ENCODE measurements at regions not wholly inside any gene's neighbourhood (a gene's known extent, or its start where the extent isn't known, plus 50 kb on each side); places are given as distances from the start of the nearest gene placed in this dataset.
A peak's percentile ranks its signal among the peaks of the same experiment; 100 is the strongest.

DNA sequence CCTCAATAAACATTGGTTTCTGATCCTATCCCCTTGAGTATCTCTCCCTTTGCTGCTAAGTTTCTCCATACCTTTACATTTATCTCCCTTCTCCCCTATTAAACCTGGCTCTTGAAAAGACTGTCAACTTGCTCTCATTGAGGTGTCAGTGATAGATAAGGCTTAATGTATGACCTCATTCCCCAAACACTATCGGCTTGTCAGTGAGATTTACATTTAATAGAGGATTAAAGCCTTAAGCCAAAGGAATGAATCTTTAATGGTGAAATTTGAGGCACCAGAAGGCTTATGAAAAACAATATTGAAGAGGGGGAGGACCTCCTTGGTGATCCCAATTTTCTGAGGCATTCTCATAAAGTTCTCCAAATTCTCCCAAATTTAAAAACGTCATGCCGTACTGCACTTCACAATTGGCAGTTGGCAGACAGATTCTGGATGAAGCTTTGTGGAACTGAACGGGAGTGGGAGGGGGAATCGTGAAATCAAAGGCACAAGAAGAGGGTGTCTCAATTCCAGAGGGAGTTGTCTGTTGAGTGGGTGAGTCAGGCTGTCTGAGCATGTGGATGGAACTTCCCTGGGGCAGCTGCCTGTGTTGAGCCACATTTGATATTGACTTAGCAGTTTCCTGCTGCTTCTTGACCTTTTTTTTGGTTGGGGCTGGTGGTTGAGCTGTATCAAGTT lies 478.8 kb downstream of the NPIPA7 start:
- 24 to 41% methylated on average over 5 of the region's 5 CpGs for WGBS, 2 donors
- Histone ChIP-seq H3K36me3 (no peaks in the 10 kb centered on the region), H3K4me3 (replicated peaks in 1 of 3) (no peak overlapping the region), H3K9me3 (no peaks in the 10 kb centered on the region), H3K4me1 (no peaks in the 10 kb centered on the region), H3K27ac (no peak overlapping the region), H3K27me3 (no peaks in the 10 kb centered on the region)
- TF ChIP-seq POLR2A (IDR thresholded peaks at IDR 0.05): no peak
- TF ChIP-seq, protein P1, sequence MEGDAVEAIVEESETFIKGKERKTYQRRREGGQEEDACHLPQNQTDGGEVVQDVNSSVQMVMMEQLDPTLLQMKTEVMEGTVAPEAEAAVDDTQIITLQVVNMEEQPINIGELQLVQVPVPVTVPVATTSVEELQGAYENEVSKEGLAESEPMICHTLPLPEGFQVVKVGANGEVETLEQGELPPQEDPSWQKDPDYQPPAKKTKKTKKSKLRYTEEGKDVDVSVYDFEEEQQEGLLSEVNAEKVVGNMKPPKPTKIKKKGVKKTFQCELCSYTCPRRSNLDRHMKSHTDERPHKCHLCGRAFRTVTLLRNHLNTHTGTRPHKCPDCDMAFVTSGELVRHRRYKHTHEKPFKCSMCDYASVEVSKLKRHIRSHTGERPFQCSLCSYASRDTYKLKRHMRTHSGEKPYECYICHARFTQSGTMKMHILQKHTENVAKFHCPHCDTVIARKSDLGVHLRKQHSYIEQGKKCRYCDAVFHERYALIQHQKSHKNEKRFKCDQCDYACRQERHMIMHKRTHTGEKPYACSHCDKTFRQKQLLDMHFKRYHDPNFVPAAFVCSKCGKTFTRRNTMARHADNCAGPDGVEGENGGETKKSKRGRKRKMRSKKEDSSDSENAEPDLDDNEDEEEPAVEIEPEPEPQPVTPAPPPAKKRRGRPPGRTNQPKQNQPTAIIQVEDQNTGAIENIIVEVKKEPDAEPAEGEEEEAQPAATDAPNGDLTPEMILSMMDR (IDR thresholded peaks at IDR 0.05): no peak
- intact Hi-C loops (cut with DNase I): no loop called here
- DNase-seq: no peak

- intact Hi-C loops (cut with DNase I): no loop called here
- no peak overlapping the region for H3K27ac ChIP-seq
- DNase-seq: peak; percentile 31 to 43
- no peaks in the 10 kb centered on the region for H3K4me1 ChIP-seq
- TF ChIP-seq POLR2A (IDR thresholded peaks at IDR 0.05): no peak
- TF ChIP-seq, protein P1 (IDR thresholded peaks at IDR 0.05): peak in 4 of 6 experiments; percentile 34 to 64 (median 51)
- no peaks in the 10 kb centered on the region for H3K9me3 ChIP-seq
- 18 to 21% methylated on average over 7 of the region's 7 CpGs for WGBS, 2 donors
- no peak overlapping the region for H3K4me3 ChIP-seq (replicated peaks in 1 of 3)
- no peaks in the 10 kb centered on the region for H3K36me3 ChIP-seq
- H3K27me3 ChIP-seq: no peaks in the 10 kb centered on the region
These were observed 482.6 kb downstream of the NPIPA7 start for GRCh38 chr16:16861546-16861945.

GRCh38 chr16:16863672-16864071 lies 484.7 kb downstream of the NPIPA7 start:
- intact Hi-C loops (cut with DNase I): no loop called here
- Histone ChIP-seq H3K27me3 (no peaks in the 10 kb centered on the region), H3K4me3 (replicated peaks in 1 of 3) (no peak overlapping the region), H3K9me3 (no peaks in the 10 kb centered on the region), H3K36me3 (no peaks in the 10 kb centered on the region), H3K4me1 (no peaks in the 10 kb centered on the region), H3K27ac (no peak overlapping the region)
- TF ChIP-seq, protein P1 (IDR thresholded peaks at IDR 0.05): no peak
- TF ChIP-seq POLR2A (IDR thresholded peaks at IDR 0.05): no peak
- WGBS, 2 donors: 80 to 94% methylated on average over 6 of the region's 6 CpGs
- no peak for DNase-seq

GRCh38 chr16:16864536-16864935 lies 485.6 kb downstream of the NPIPA7 start:
- Histone ChIP-seq H3K9me3 (no peaks in the 10 kb centered on the region), H3K4me1 (no peaks in the 10 kb centered on the region), H3K4me3 (replicated peaks in 1 of 3) (no peak overlapping the region), H3K27ac (no peak overlapping the region), H3K27me3 (no peaks in the 10 kb centered on the region), H3K36me3 (no peaks in the 10 kb centered on the region)
- 77 to 78% methylated on average over 4 of the region's 4 CpGs for WGBS, 2 donors
- DNase-seq: no peak
- TF ChIP-seq, protein P1 (IDR thresholded peaks at IDR 0.05): no peak
- TF ChIP-seq POLR2A (IDR thresholded peaks at IDR 0.05): no peak
- intact Hi-C loops (cut with DNase I): no loop called here

- Histone ChIP-seq H3K9me3 (no peaks in the 10 kb centered on the region), H3K36me3 (no peaks in the 10 kb centered on the region), H3K4me3 (replicated peaks in 1 of 3) (no peak overlapping the region), H3K4me1 (no peaks in the 10 kb centered on the region), H3K27ac (no peak overlapping the region), H3K27me3 (no peaks in the 10 kb centered on the region)
- no peak for DNase-seq
- WGBS, 2 donors: 85 to 93% methylated on average over 3 of the region's 3 CpGs
- TF ChIP-seq POLR2A (IDR thresholded peaks at IDR 0.05): no peak
- TF ChIP-seq, protein P1 (IDR thresholded peaks at IDR 0.05): no peak
- intact Hi-C loops (cut with DNase I): no loop called here
These were observed 486.4 kb downstream of the NPIPA7 start for GRCh38 chr16:16865374-16865773.
